ENCODE measurements at regions not wholly inside any gene's neighbourhood (a gene's known extent, or its start where the extent isn't known, plus 50 kb on each side); places are given as distances from the start of the nearest gene placed in this dataset.
"Not testable (repeated sequence)": the region's sequence is repeated elsewhere in the genome, so short reads cannot be mapped to it uniquely, and the experiment has no call there.

GRCh38 chr21:38114717-38115333, 142.0 kb upstream of the KCNJ15 start:
- no peak for DNase-seq

GRCh38 chr21:38115870-38116269, 140.9 kb upstream of the KCNJ15 start:
- DNase-seq = no peak

- no peak for DNase-seq
Measured at GRCh38 chr21:38119793-38120192, 137.0 kb upstream of the KCNJ15 start.

- not testable (repeated sequence) for DNase-seq
Measured at GRCh38 chr21:38120679-38120983, 136.2 kb upstream of the KCNJ15 start.

GRCh38 chr21:38120984-38121855, 135.6 kb upstream of the KCNJ15 start:
- no peak for DNase-seq

GRCh38 chr21:38121888-38122720, 134.7 kb upstream of the KCNJ15 start:
- DNase-seq = no peak

- DNase-seq = no peak
Measured at GRCh38 chr21:38123626-38124025, 133.2 kb upstream of the KCNJ15 start.

GRCh38 chr21:38126666-38127303, 130.0 kb upstream of the KCNJ15 start:
- peak; percentile 1 for DNase-seq

- no peak for DNase-seq
Measured at GRCh38 chr21:38129711-38130110, 127.1 kb upstream of the KCNJ15 start.

- DNase-seq = no peak
Measured at GRCh38 chr21:38133240-38133639, 123.6 kb upstream of the KCNJ15 start.

GRCh38 chr21:38134084-38134873, 122.5 kb upstream of the KCNJ15 start:
- DNase-seq = no peak

GRCh38 chr21:38136201-38136600, 120.6 kb upstream of the KCNJ15 start:
- no peak for DNase-seq

GRCh38 chr21:38139380-38140168, 117.2 kb upstream of the KCNJ15 start:
- DNase-seq = peak; percentile 14

GRCh38 chr21:38140207-38140903, 116.4 kb upstream of the KCNJ15 start:
- DNase-seq = peak; percentile 14

GRCh38 chr21:38142224-38142623, 114.6 kb upstream of the KCNJ15 start:
- DNase-seq = no peak

- no peak for DNase-seq
Measured at GRCh38 chr21:38144193-38144592, 112.6 kb upstream of the KCNJ15 start.

GRCh38 chr21:38145104-38145503, 111.7 kb upstream of the KCNJ15 start:
- DNase-seq = no peak

GRCh38 chr21:38147391-38147790, 109.4 kb upstream of the KCNJ15 start:
- no peak for DNase-seq

GRCh38 chr21:38148046-38148445, 108.7 kb upstream of the KCNJ15 start:
- no peak for DNase-seq

- DNase-seq = no peak
Measured at GRCh38 chr21:38151021-38151645, 105.7 kb upstream of the KCNJ15 start.
